ENCODE measurements at regions not wholly inside any gene's neighbourhood (a gene's known extent, or its start where the extent isn't known, plus 50 kb on each side); places are given as distances from the start of the nearest gene placed in this dataset.

GRCh38 chr12:68445824-68446223 is 113.7 kb upstream of the MDM1 start:
- intact Hi-C loops (cut with DNase I; ENCODE audit: low total_unique reads), result no loop called here
- Histone ChIP-seq H3K4me1 (peaks cover 4 to 58% (median 41%) of the 10 kb centered on the region in 6 donors), H3K27me3 (replicated peaks in 1 of 7) (no peaks in the 10 kb centered on the region), H3K36me3 (no peaks in the 10 kb centered on the region), H3K27ac (peak overlapping the region in 1 of 8 donors; percentile 79), H3K4me3 (no peak overlapping the region), H3K9me3 (peaks cover 0 to 17% (median 4%) of the 10 kb centered on the region in 8 donors)
- WGBS, 5 donors, result 23 to 37% (median 33%) methylated on average over 1 of the region's 1 CpG
- no peak for DNase-seq
- TF ChIP-seq POLR2AphosphoS5 (IDR thresholded peaks at IDR 0.05), result no peak
- no peak for TF ChIP-seq POLR2A (IDR thresholded peaks at IDR 0.05)
- TF ChIP-seq, protein P1, sequence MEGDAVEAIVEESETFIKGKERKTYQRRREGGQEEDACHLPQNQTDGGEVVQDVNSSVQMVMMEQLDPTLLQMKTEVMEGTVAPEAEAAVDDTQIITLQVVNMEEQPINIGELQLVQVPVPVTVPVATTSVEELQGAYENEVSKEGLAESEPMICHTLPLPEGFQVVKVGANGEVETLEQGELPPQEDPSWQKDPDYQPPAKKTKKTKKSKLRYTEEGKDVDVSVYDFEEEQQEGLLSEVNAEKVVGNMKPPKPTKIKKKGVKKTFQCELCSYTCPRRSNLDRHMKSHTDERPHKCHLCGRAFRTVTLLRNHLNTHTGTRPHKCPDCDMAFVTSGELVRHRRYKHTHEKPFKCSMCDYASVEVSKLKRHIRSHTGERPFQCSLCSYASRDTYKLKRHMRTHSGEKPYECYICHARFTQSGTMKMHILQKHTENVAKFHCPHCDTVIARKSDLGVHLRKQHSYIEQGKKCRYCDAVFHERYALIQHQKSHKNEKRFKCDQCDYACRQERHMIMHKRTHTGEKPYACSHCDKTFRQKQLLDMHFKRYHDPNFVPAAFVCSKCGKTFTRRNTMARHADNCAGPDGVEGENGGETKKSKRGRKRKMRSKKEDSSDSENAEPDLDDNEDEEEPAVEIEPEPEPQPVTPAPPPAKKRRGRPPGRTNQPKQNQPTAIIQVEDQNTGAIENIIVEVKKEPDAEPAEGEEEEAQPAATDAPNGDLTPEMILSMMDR (IDR thresholded peaks at IDR 0.05 in 8 of 11, conservative IDR thresholded peaks at IDR 0.05 in 3 of 11), result no peak

GRCh38 chr12:68446384-68446783 is 114.2 kb upstream of the MDM1 start:
- TF ChIP-seq POLR2AphosphoS5 (IDR thresholded peaks at IDR 0.05) (no peak), POLR2A (IDR thresholded peaks at IDR 0.05) (no peak)
- TF ChIP-seq, protein P1 (IDR thresholded peaks at IDR 0.05 in 8 of 11, conservative IDR thresholded peaks at IDR 0.05 in 3 of 11), result no peak
- Histone ChIP-seq H3K27ac (peak overlapping the region in 2 of 8 donors; percentile 58 to 79), H3K9me3 (peaks cover 0 to 17% (median 4%) of the 10 kb centered on the region in 8 donors), H3K36me3 (no peaks in the 10 kb centered on the region), H3K27me3 (replicated peaks in 1 of 7) (no peaks in the 10 kb centered on the region), H3K4me1 (peaks cover 10 to 58% (median 47%) of the 10 kb centered on the region in 6 donors), H3K4me3 (no peak overlapping the region)
- 81 to 88% (median 84%) methylated on average over 1 of the region's 1 CpG for WGBS, 5 donors
- intact Hi-C loops (cut with DNase I; ENCODE audit: low total_unique reads), result no loop called here
- DNase-seq, result no peak

GRCh38 chr12:68446901-68447796 is 115.0 kb upstream of the MDM1 start:
- H3K36me3 ChIP-seq, result no peaks in the 10 kb centered on the region
- intact Hi-C loops (cut with DNase I; ENCODE audit: low total_unique reads), result no loop called here
- no peak for DNase-seq
- TF ChIP-seq, protein P1 (IDR thresholded peaks at IDR 0.05 in 8 of 11, conservative IDR thresholded peaks at IDR 0.05 in 3 of 11), result no peak
- TF ChIP-seq POLR2AphosphoS5 (IDR thresholded peaks at IDR 0.05) (no peak), POLR2A (IDR thresholded peaks at IDR 0.05) (no peak)
- no peaks in the 10 kb centered on the region for H3K27me3 ChIP-seq (replicated peaks in 1 of 7)
- H3K27ac ChIP-seq, result peak overlapping the region in 6 of 8 donors; percentile 10 to 79 (median 56)
- peak overlapping the region in 1 of 8 donors; percentile 18 for H3K4me3 ChIP-seq
- 38 to 50% (median 47%) methylated on average over 7 of the region's 7 CpGs for WGBS, 5 donors
- H3K9me3 ChIP-seq, result peaks cover 0 to 17% (median 4%) of the 10 kb centered on the region in 8 donors
- peaks cover 18 to 66% (median 54%) of the 10 kb centered on the region in 6 donors for H3K4me1 ChIP-seq

GRCh38 chr12:68447797-68448260 is 115.7 kb upstream of the MDM1 start:
- Histone ChIP-seq H3K27me3 (replicated peaks in 1 of 7) (no peaks in the 10 kb centered on the region), H3K36me3 (no peaks in the 10 kb centered on the region), H3K9me3 (peaks cover 0 to 17% (median 4%) of the 10 kb centered on the region in 8 donors), H3K4me1 (peaks cover 24 to 73% (median 61%) of the 10 kb centered on the region in 6 donors), H3K27ac (peak overlapping the region in 5 of 8 donors; percentile 19 to 79 (median 58)), H3K4me3 (peak overlapping the region in 1 of 8 donors; percentile 18)
- 40 to 60% (median 54%) methylated on average over 2 of the region's 2 CpGs for WGBS, 5 donors
- TF ChIP-seq, protein P1 (IDR thresholded peaks at IDR 0.05 in 8 of 11, conservative IDR thresholded peaks at IDR 0.05 in 3 of 11), result no peak
- no peak for TF ChIP-seq POLR2A (IDR thresholded peaks at IDR 0.05)
- TF ChIP-seq POLR2AphosphoS5 (IDR thresholded peaks at IDR 0.05), result no peak
- intact Hi-C loops (cut with DNase I; ENCODE audit: low total_unique reads), result no loop called here
- DNase-seq, result no peak
